IMR-90 (cell line): ENCODE measurements at regions not wholly inside any gene's neighbourhood (a gene's known extent, or its start where the extent isn't known, plus 50 kb on each side); places are given as distances from the start of the nearest gene placed in this dataset.

Experiments
- ATAC-seq: fragments of 200-7000 bp; cut with Tn5 transposase; 2 replicates; pipeline ENCODE4 v1.9.1; 2020; ENCODE audit warnings: low read depth, mild to moderate bottlenecking, moderate library complexity
- BruUV-seq: library from RNA; stranded (reverse); fragments of 400-500 nt; replicated peaks from 2 replicates; lab custom pipeline; 2021; lab: Mats Ljungman, UMichigan
- CTCF ChIA-PET: fragments of 300-600 bp; formaldehyde crosslinking; extraction: SDS; loops from one replicate; lab custom pipeline; 2021; ENCODE audit warnings: antibody characterized with exemption; lab: Yijun Ruan, JAX
- POLR2A ChIA-PET: fragments of 300-600 bp; sonication (Branson Sonifier 250); formaldehyde crosslinking; loops from one replicate; lab custom pipeline; 2022; ENCODE audit warnings: antibody characterized with exemption; ENCODE audit not compliant: unreplicated experiment; lab: Charles Lee
- DNase-seq: peaks from one replicate; pipeline ENCODE4 v3.0.0; 2013
- H2AFZ ChIP-seq: replicated peaks from 2 replicates; pipeline ENCODE3; 2013; ENCODE audit warnings: low read length, mild to moderate bottlenecking; ENCODE audit not compliant: poor library complexity
- H2AK5ac ChIP-seq: 2 replicates; pipeline ENCODE4 v1.6.1; 2013; ENCODE audit warnings: low read depth, low read length, inconsistent platforms
- H2AK9ac ChIP-seq: replicated peaks from 2 replicates; pipeline ENCODE3; 2013; ENCODE audit warnings: mild to moderate bottlenecking, low read depth, low read length, moderate library complexity; ENCODE audit not compliant: poor library complexity
- H2BK120ac ChIP-seq: 2 replicates; pipeline ENCODE4 v1.6.1; 2013; ENCODE audit warnings: low read depth, low read length, inconsistent platforms
- H2BK15ac ChIP-seq: 3 replicates; pipeline ENCODE4 v1.6.1; 2013; ENCODE audit warnings: low read depth, low read length, inconsistent platforms
- H2BK20ac ChIP-seq: 2 replicates; pipeline ENCODE4 v1.6.1; 2013; ENCODE audit warnings: low read depth, mild to moderate bottlenecking, inconsistent platforms, low read length, moderate library complexity
- H2BK5ac ChIP-seq: 2 replicates; pipeline ENCODE4 v1.6.1; 2013; ENCODE audit warnings: mild to moderate bottlenecking, low read depth, low read length, inconsistent platforms; ENCODE audit not compliant: poor library complexity, severe bottlenecking
- H3K14ac ChIP-seq: replicated peaks from 2 replicates; pipeline ENCODE4 v1.6.1; 2013; ENCODE audit warnings: low read depth, low read length, inconsistent platforms
- H3K18ac ChIP-seq: 2 replicates; pipeline ENCODE4 v1.6.1; 2013; ENCODE audit warnings: low read depth, low read length, control low read depth
- H3K23ac ChIP-seq: 2 replicates; pipeline ENCODE4 v1.6.1; 2013; ENCODE audit warnings: low read depth, low read length, inconsistent platforms
- H3K27ac ChIP-seq: 2 replicates; pipeline ENCODE4 v1.5.1; 2013; ENCODE audit warnings: mild to moderate bottlenecking, control low read depth, low read length; ENCODE audit not compliant: insufficient read depth
- H3K27me3 ChIP-seq: 2 replicates; pipeline ENCODE4 v1.6.1; 2013; ENCODE audit warnings: low read length; ENCODE audit not compliant: control insufficient read depth, insufficient read depth
- H3K36me3 ChIP-seq: 2 replicates; pipeline ENCODE4 v1.6.1; 2013; ENCODE audit warnings: low read length, mixed read lengths; ENCODE audit not compliant: control insufficient read depth, insufficient read depth
- H3K4ac ChIP-seq: 2 replicates; pipeline ENCODE4 v1.6.1; 2013; ENCODE audit warnings: low read depth, low read length, inconsistent platforms
- H3K4me1 ChIP-seq: 2 replicates; pipeline ENCODE4 v1.6.1; 2013; ENCODE audit warnings: low read length, mixed read lengths; ENCODE audit not compliant: control insufficient read depth, insufficient read depth
- H3K4me2 ChIP-seq: 2 replicates; pipeline ENCODE4 v1.6.1; 2013; ENCODE audit warnings: low read depth, mild to moderate bottlenecking, control low read depth, low read length, moderate library complexity
- H3K4me3 ChIP-seq: 2 replicates; pipeline ENCODE4 v1.5.1; 2013; ENCODE audit warnings: low read depth, mild to moderate bottlenecking, control low read depth, low read length, moderate library complexity; ENCODE audit not compliant: insufficient read depth
- H3K56ac ChIP-seq: 2 replicates; pipeline ENCODE4 v1.6.1; 2013; ENCODE audit warnings: low read length, inconsistent platforms; ENCODE audit not compliant: insufficient read depth; ENCODE audit errors: extremely low read depth
- H3K79me1 ChIP-seq, 2 experiments: 2 replicates each; pipeline ENCODE4 v1.6.1; 2013; ENCODE audit warnings: low read length in 2 of 2, inconsistent platforms in 1 of 2, low read depth in 1 of 2
- H3K9ac ChIP-seq: 2 replicates; pipeline ENCODE4 v1.6.1; 2013; ENCODE audit warnings: low read depth, low read length, control low read depth
- H3K9me1 ChIP-seq: 2 replicates; pipeline ENCODE4 v1.6.1; 2013; ENCODE audit warnings: low read length, inconsistent platforms; ENCODE audit not compliant: insufficient read depth
- H3K9me3 ChIP-seq: 2 replicates; pipeline ENCODE4 v1.6.1; 2013; ENCODE audit warnings: low read length; ENCODE audit not compliant: control insufficient read depth, insufficient read depth
- H4K20me1 ChIP-seq: 2 replicates; pipeline ENCODE4 v1.6.1; 2013; ENCODE audit warnings: low read length, inconsistent platforms; ENCODE audit not compliant: insufficient read depth
- H4K5ac ChIP-seq: 2 replicates; pipeline ENCODE4 v1.6.1; 2013; ENCODE audit warnings: mild to moderate bottlenecking, low read depth, low read length, control low read depth
- H4K8ac ChIP-seq, 2 experiments: 2 replicates each; pipeline ENCODE4 v1.6.1; 2013; ENCODE audit warnings: low read depth in 2 of 2, low read length in 2 of 2, control low read depth in 1 of 2, inconsistent platforms in 1 of 2
- H4K91ac ChIP-seq: 2 replicates; pipeline ENCODE4 v1.6.1; 2013; ENCODE audit warnings: low read depth, low read length, inconsistent platforms; ENCODE audit not compliant: insufficient read depth
- BHLHE40 ChIP-seq: fragments of 150-350 bp; IDR thresholded peaks from 2 replicates; pipeline ENCODE4 v1.6.1; 2016; ENCODE audit warnings: mild to moderate bottlenecking, low read depth, low read length
- CEBPB ChIP-seq: IDR thresholded peaks from 2 replicates; pipeline ENCODE4 v1.6.1; 2012; ENCODE audit warnings: low read depth, low read length, improper control_type of control experiment
- FOS ChIP-seq: fragments of 150-350 bp; IDR thresholded peaks from 2 replicates; pipeline ENCODE4 v1.6.1; 2016; ENCODE audit warnings: low read depth, low read length
- MAFK ChIP-seq: IDR thresholded peaks from 2 replicates; pipeline ENCODE4 v1.6.1; 2012; ENCODE audit warnings: low read depth, low read length, improper control_type of control experiment
- MAZ ChIP-seq: IDR thresholded peaks from 2 replicates; pipeline ENCODE4 v1.6.1; 2012; ENCODE audit warnings: low read depth, mild to moderate bottlenecking, low read length, improper control_type of control experiment, moderate library complexity, borderline replicate concordance
- MXI1 ChIP-seq: IDR thresholded peaks from 2 replicates; pipeline ENCODE4 v1.6.1; 2012; ENCODE audit warnings: low read depth, mild to moderate bottlenecking, low read length, moderate library complexity, borderline replicate concordance
- NFE2L2 ChIP-seq: fragments of 150-350 bp; IDR thresholded peaks from 2 replicates; pipeline ENCODE4 v1.6.1; 2016; ENCODE audit warnings: low read depth, mild to moderate bottlenecking, low read length
- POLR2A ChIP-seq: IDR thresholded peaks from 2 replicates; pipeline ENCODE4 v1.6.1; 2012; ENCODE audit warnings: mild to moderate bottlenecking, low read depth, low read length
- RFX5 ChIP-seq: IDR thresholded peaks from 2 replicates; pipeline ENCODE4 v1.8.0; 2012; ENCODE audit warnings: low read depth, mild to moderate bottlenecking, low read length, moderate library complexity
- SMC3 ChIP-seq: fragments of 150-350 bp; IDR thresholded peaks from 2 replicates; pipeline ENCODE4 v1.6.1; 2016; ENCODE audit warnings: low read depth, mild to moderate bottlenecking, antibody characterized with exemption, low read length, moderate library complexity
- WGBS, 2 experiments: methylation state at CpG; one replicate each; pipeline versions ENCODE4 v1.1.5 to v1.1.7; 2013; ENCODE audit warnings: missing lambda C conversion rate in 2 of 2; ENCODE audit not compliant: insufficient read length in 1 of 2; ENCODE audit errors: extremely low coverage in 2 of 2; 5-methylcytosine and 5-hydroxymethylcytosine counted together
- dilution Hi-C: fragments of 300-500 bp; cut with HindIII; formaldehyde crosslinking; loops from one replicate; pipeline ENCODE4 v1.14.3; 2018; ENCODE audit warnings: low sequenced_read_pairs; ENCODE audit not compliant: unreplicated experiment
- in situ Hi-C: fragments of 300-500 bp; cut with MboI; formaldehyde crosslinking; loops from 3 replicates; pipeline ENCODE4 v1.14.3; 2019; ENCODE audit warnings: low sequenced_read_pairs, inconsistent platforms, mixed read lengths
- intact Hi-C: fragments of 100-400 bp; cut with micrococcal nuclease; formaldehyde crosslinking; loops from 2 replicates; pipeline ENCODE4 v1.10.0; 2022
- TF ChIP-seq, protein P1 (sequence below): conservative IDR thresholded peaks from 2 replicates; pipeline ENCODE4 v1.5.1; 2012; ENCODE audit warnings: mild to moderate bottlenecking, low read depth, low read length, improper control_type of control experiment
- TF ChIP-seq, protein P2 (sequence below): fragments of 150-350 bp; IDR thresholded peaks from 2 replicates; pipeline ENCODE4 v1.6.1; 2016; ENCODE audit warnings: low read depth, mild to moderate bottlenecking, low read length, moderate library complexity, borderline replicate concordance
- TF ChIP-seq, protein P3 (sequence below): fragments of 150-350 bp; IDR thresholded peaks from 2 replicates; pipeline ENCODE4 v1.6.1; 2017; ENCODE audit warnings: mild to moderate bottlenecking, antibody characterized with exemption, low read length, low read depth

DNA sequence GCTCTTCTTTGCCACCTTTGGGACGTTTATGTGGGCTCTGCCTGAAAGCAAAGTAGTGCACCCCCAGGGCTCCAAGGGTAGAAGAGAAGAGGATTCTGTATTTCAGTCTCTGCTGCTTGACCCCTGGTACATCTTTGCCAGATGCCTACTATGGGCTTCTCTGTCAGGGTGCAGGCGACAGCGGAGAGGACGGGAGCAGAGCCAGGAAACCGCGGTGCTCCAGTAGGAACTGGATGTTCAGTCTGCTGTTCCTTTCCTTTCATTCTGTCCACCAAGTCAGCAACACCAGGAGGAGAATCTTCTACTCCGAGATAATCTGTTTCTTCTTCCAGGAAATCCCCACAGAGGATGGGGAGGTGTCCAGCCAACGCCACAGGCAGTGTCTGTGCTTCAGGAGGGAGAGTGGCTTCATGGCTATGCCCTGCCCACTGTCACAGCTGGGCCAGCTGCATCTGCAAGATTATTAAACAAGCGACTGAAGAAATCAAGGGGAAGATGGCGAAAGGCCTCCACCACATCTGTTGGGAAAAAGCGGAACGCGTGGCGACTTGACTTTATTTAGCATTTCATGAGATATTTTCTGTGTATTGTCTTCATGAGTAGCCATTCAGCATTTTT lies 398.3 kb downstream of the IRX1 start:
- H3K27me3 ChIP-seq: no peaks in the 10 kb centered on the region
- H3K9ac ChIP-seq: no peak overlapping the region
- H3K4me1 ChIP-seq: no peaks in the 10 kb centered on the region
- H2AFZ ChIP-seq: no peak overlapping the region
- H4K91ac ChIP-seq: no peak overlapping the region
- no peaks in the 10 kb centered on the region for H3K79me1 ChIP-seq
- H3K14ac ChIP-seq: no peak overlapping the region
- TF ChIP-seq, protein P1, sequence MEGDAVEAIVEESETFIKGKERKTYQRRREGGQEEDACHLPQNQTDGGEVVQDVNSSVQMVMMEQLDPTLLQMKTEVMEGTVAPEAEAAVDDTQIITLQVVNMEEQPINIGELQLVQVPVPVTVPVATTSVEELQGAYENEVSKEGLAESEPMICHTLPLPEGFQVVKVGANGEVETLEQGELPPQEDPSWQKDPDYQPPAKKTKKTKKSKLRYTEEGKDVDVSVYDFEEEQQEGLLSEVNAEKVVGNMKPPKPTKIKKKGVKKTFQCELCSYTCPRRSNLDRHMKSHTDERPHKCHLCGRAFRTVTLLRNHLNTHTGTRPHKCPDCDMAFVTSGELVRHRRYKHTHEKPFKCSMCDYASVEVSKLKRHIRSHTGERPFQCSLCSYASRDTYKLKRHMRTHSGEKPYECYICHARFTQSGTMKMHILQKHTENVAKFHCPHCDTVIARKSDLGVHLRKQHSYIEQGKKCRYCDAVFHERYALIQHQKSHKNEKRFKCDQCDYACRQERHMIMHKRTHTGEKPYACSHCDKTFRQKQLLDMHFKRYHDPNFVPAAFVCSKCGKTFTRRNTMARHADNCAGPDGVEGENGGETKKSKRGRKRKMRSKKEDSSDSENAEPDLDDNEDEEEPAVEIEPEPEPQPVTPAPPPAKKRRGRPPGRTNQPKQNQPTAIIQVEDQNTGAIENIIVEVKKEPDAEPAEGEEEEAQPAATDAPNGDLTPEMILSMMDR: no peak
- TF ChIP-seq BHLHE40 (no peak), MAZ (no peak), FOS (no peak), MAFK (no peak), SMC3 (no peak), NFE2L2 (no peak), POLR2A (no peak), MXI1 (no peak), CEBPB (no peak), RFX5 (no peak)
- TF ChIP-seq, protein P2, sequence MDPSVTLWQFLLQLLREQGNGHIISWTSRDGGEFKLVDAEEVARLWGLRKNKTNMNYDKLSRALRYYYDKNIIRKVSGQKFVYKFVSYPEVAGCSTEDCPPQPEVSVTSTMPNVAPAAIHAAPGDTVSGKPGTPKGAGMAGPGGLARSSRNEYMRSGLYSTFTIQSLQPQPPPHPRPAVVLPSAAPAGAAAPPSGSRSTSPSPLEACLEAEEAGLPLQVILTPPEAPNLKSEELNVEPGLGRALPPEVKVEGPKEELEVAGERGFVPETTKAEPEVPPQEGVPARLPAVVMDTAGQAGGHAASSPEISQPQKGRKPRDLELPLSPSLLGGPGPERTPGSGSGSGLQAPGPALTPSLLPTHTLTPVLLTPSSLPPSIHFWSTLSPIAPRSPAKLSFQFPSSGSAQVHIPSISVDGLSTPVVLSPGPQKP: no peak
- TF ChIP-seq, protein P3, sequence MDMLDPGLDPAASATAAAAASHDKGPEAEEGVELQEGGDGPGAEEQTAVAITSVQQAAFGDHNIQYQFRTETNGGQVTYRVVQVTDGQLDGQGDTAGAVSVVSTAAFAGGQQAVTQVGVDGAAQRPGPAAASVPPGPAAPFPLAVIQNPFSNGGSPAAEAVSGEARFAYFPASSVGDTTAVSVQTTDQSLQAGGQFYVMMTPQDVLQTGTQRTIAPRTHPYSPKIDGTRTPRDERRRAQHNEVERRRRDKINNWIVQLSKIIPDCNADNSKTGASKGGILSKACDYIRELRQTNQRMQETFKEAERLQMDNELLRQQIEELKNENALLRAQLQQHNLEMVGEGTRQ: no peak
- dilution Hi-C loops (no loop called here), in situ Hi-C loops (no loop called here), intact Hi-C loops (no loop called here)
- no peaks in the 10 kb centered on the region for H3K36me3 ChIP-seq
- H3K9me1 ChIP-seq: no peaks in the 10 kb centered on the region
- no TSS peak for BruUV-seq
- no peak overlapping the region for H3K27ac ChIP-seq
- no peak overlapping the region for H4K8ac ChIP-seq
- ChIA-PET POLR2A (no interaction called here), CTCF (no interaction called here)
- DNase-seq: no peak
- no peak overlapping the region for H2BK15ac ChIP-seq
- no peak overlapping the region for H2AK5ac ChIP-seq
- H4K20me1 ChIP-seq: no peaks in the 10 kb centered on the region
- H2BK5ac ChIP-seq: no peak overlapping the region
- no peak overlapping the region for H4K5ac ChIP-seq
- no peak overlapping the region for H3K4ac ChIP-seq
- no peak overlapping the region for H3K18ac ChIP-seq
- no peak overlapping the region for H3K56ac ChIP-seq
- no CpG with 5 or more reads among the region's 14 CpGs for WGBS, 2 experiments
- no peak overlapping the region for H2BK20ac ChIP-seq
- peaks cover 35% of the 10 kb centered on the region for H3K9me3 ChIP-seq
- no peak for ATAC-seq
- no peak overlapping the region for H2AK9ac ChIP-seq
- H3K23ac ChIP-seq: no peak overlapping the region
- no peak overlapping the region for H3K4me3 ChIP-seq
- H2BK120ac ChIP-seq: no peak overlapping the region
- no peak overlapping the region for H3K4me2 ChIP-seq
